ENCODE measurements at regions not wholly inside any gene's neighbourhood (a gene's known extent, or its start where the extent isn't known, plus 50 kb on each side); places are given as distances from the start of the nearest gene placed in this dataset.

GRCh38 chr4:102129810-102130209, 215.5 kb downstream of the SLC39A8 start:
- no peak overlapping the region for H2AFZ ChIP-seq (ENCODE audit: insufficient read depth, low read length, poor library complexity)
- H3K4me1 ChIP-seq (ENCODE audit: control insufficient read depth in 1 of 2, insufficient read depth in 2 of 2, low read length in 2 of 2), result no peaks in the 10 kb centered on the region
- no peak overlapping the region for H2AK5ac ChIP-seq (ENCODE audit: low read length)
- H2BK5ac ChIP-seq (ENCODE audit: low read depth, low read length, poor library complexity), result no peak overlapping the region
- H3K14ac ChIP-seq (ENCODE audit: low read length), result no peak overlapping the region
- WGBS (ENCODE audit: extremely low coverage, insufficient coverage, insufficient read length), result no CpG with 5 or more reads among the region's 1 CpG
- H3K4me2 ChIP-seq (ENCODE audit: low read length), result no peak overlapping the region
- H4K8ac ChIP-seq (ENCODE audit: low read depth, low read length), result no peak overlapping the region
- no peak overlapping the region for H3K27ac ChIP-seq (ENCODE audit: low read depth, low read length)
- no peak overlapping the region for H4K91ac ChIP-seq (ENCODE audit: low read depth, low read length)
- H3K79me2 ChIP-seq (ENCODE audit: control insufficient read depth, insufficient read depth, low read length, poor library complexity), result no peaks in the 10 kb centered on the region
- H3K4ac ChIP-seq (ENCODE audit: low read depth, low read length), result no peak overlapping the region
- no peaks in the 10 kb centered on the region for H3K36me3 ChIP-seq (ENCODE audit: control insufficient read depth in 1 of 2, insufficient read depth in 2 of 2, low read length in 2 of 2)
- H3K9me3 ChIP-seq (ENCODE audit: insufficient read depth, low read depth, low read length), result peaks cover 5% of the 10 kb centered on the region
- H3K9ac ChIP-seq (ENCODE audit: low read length), result no peak overlapping the region
- no peak overlapping the region for H4K12ac ChIP-seq (ENCODE audit: low read depth, low read length)
- no peaks in the 10 kb centered on the region for H3K79me1 ChIP-seq (ENCODE audit: low read length)
- H2BK120ac ChIP-seq (ENCODE audit: insufficient read depth, low read length, poor library complexity), result no peak overlapping the region
- no peak overlapping the region for H2BK12ac ChIP-seq (ENCODE audit: low read length)
- H3K4me3 ChIP-seq (ENCODE audit: low read depth, low read length), result no peak overlapping the region
- H3K23ac ChIP-seq (ENCODE audit: low read length), result no peak overlapping the region
- DNase-seq, result no peak
- no peaks in the 10 kb centered on the region for H3K27me3 ChIP-seq (ENCODE audit: insufficient read depth, low read length)
- no peak overlapping the region for H3K18ac ChIP-seq (ENCODE audit: low read length)
